HTR-8/SVneo (cell line): ENCODE measurements at regions not wholly inside any gene's neighbourhood (a gene's known extent, or its start where the extent isn't known, plus 50 kb on each side); places are given as distances from the start of the nearest gene placed in this dataset.

Experiments used
- DNase-seq: peaks from one replicate; pipeline ENCODE4 v3.0.0; 2011; ENCODE audit warnings: low spot score, mixed read lengths; ENCODE audit not compliant: insufficient read length
- FAIRE-seq: peaks from 2 replicates; lab custom pipeline; 2011; peaks lifted over from hg19 to GRCh38; lab: Jason Lieb, UNC

- no peak for FAIRE-seq
- DNase-seq, result no peak
Observed at GRCh38 chr13:82758044-82758443, 1124.2 kb downstream of the SLITRK1 start.

DNA sequence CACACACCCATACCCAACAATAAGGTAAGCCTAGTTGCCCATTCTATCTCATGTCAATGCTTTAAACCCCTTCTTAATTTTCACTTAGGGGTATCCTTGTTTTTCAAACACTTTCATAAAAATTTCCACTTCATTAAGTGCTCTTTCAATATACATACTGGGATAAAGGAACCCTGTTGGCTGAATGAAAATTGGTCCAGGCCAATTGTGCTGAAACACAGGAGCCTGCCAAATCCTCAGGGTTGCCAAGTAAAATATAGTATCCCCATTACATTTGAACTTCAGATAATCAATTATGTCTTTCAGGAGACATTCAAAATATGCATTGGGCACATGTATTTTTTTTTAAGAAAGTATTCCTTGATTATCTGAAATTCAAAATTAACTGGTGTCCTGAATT, 1131.1 kb downstream of the SLITRK1 start:
- DNase-seq (no peak), FAIRE-seq (no peak)

DNA sequence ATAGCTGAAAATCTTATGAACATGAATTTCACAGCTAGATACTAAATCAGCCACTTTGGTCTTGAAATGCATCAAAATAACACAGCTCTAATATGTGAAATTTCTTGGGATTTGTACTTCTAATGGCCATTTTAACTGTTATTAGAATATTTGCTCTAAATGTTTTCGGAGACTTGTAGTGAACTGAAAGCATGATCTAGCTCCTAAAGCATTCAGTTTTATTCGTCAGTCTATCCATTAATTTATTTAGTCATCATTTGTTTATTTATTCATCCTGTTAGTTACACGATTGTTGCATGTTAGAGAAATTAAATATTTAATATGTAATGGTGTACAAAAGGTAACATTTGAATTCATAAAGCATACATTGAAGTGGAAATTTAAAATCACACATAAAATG, 1132.7 kb downstream of the SLITRK1 start:
- DNase-seq (no peak), FAIRE-seq (no peak)

GRCh38 chr13:82747958-82748357, 1134.3 kb downstream of the SLITRK1 start:
- DNase-seq, result no peak
- no peak for FAIRE-seq

- FAIRE-seq, result no peak
- DNase-seq, result no peak
Observed at GRCh38 chr13:82747291-82747690, 1135.0 kb downstream of the SLITRK1 start.

DNA sequence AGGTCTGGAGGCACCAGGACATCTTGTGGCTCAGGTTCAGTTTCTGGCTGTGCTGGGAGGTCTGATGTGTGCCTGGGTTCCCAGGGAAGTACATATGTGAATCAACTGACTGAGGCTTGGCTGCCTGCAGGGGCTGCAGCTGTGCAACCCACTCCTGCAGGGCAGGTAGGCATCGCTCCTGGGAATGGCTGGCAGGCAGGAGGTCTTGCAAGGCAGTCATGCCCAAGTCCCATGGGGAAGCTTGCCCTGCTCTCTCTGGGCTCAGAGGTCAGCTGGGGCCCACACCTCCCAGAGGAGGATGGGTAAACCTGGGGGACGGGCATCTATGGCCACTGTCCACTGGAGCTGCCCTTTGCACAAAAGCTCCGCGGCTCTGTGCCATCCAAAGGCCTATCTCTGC, 1141.8 kb downstream of the SLITRK1 start:
- FAIRE-seq (no peak), DNase-seq (no peak)

GRCh38 chr13:82739881-82740280, 1142.4 kb downstream of the SLITRK1 start:
- DNase-seq (no peak), FAIRE-seq (no peak)

DNA sequence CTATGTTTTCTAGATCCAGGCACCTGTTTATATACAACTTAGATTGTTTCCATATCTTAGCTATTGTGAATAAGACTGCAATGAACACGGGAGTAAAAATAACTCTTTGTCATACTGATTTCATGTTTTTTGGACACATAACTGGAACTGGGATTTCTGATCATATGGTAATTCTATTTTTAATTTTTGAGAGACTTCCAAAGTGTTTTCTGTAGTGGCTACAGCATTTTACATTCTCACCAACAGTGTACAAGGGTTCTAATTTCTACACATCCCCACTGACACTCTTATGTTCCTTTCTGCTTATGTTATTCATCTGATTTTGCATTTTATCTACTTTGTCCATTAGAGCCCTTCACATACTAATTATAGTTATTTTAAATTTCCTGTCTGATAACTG, 1152.9 kb downstream of the SLITRK1 start:
- no peak for FAIRE-seq

DNA sequence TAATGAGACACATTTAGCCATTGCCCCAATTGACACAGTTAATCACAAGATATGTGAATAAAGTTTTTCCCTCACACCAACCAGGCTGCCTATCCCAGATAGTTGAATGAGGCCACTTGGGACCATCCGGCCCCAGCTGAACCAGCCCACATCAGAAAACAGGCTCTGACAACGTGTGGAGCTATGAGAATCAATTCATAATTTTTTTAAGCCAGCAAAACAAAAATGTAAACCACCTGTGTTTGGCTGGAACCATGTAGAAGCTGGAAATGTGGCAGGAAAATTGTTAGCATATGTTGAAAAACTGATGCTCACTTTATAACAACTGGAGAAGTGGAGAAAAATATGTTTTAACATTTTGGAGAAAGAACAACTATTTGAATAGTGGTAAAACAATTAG, 1161.3 kb downstream of the SLITRK1 start:
- DNase-seq (no peak), FAIRE-seq (no peak)

More for the DNA sequence above, 1152.9 kb downstream of the SLITRK1 start:
- DNase-seq, result no peak

DNA sequence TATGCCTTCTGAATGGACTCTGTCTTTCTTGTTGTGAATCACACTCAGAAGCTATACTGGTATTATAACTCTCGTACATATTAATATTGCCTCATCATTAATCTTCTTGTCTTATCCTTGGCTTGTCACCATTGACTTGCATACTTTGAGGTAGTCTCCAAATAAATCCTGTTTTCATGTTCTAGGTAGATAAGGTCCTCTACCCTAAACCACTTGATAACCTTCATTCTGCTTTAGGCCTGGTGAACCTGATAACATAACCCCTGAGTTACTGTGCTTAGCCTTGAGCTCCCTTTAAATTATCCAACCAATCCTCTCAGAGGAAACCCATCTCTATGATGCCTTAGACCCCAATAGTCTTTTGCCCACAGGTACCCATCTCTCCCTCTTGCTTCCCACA, 1162.3 kb downstream of the SLITRK1 start:
- FAIRE-seq (no peak), DNase-seq (no peak)

- FAIRE-seq (no peak), DNase-seq (no peak)
Observed at GRCh38 chr13:82717249-82717648, 1165.0 kb downstream of the SLITRK1 start.

- no peak for FAIRE-seq
- DNase-seq, result no peak
Observed at GRCh38 chr13:82713687-82714405, 1168.4 kb downstream of the SLITRK1 start.

- FAIRE-seq (no peak), DNase-seq (no peak)
Observed at GRCh38 chr13:82702513-82702912, 1179.8 kb downstream of the SLITRK1 start.

DNA sequence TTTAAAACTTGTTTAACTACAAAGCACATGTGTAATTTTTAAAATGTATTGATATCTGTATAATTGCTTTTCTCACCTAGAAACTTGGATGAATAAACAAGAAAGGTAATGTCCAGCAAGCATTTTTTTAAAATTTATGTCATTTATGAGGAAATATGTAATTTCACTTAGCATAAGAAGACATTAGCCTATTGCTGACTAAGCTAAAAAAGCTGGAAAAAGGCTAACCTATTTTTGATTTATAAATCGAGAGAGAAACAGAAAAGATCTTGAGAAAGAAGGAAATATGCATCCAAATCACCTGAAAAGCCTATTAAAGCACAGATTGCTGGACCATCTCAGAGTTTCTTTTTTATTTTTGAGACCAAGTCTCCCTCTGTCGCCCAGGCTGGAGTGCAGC, 1181.3 kb downstream of the SLITRK1 start:
- no peak for DNase-seq
- no peak for FAIRE-seq

DNA sequence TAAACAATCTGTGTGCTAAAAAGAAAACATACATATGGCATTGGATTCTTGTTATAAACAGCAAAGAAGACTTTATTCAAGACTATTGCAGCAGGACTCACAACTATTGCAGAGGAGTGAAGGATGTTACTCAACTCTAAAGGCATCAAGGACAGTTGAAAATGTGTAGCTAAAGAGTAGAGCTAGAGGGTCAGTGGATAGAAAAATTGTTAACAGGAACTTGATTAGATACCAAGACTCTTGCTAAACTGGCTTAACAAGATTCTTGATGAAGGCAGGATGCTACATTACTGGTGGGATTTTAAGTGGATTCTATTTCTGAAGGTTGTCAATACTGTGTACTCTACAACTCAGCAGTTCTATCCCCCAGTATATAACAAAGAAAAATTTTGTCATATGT, 1183.3 kb downstream of the SLITRK1 start:
- DNase-seq (no peak), FAIRE-seq (no peak)

- no peak for DNase-seq
- FAIRE-seq, result no peak
Observed at GRCh38 chr13:82698383-82698782, 1183.9 kb downstream of the SLITRK1 start.

DNA sequence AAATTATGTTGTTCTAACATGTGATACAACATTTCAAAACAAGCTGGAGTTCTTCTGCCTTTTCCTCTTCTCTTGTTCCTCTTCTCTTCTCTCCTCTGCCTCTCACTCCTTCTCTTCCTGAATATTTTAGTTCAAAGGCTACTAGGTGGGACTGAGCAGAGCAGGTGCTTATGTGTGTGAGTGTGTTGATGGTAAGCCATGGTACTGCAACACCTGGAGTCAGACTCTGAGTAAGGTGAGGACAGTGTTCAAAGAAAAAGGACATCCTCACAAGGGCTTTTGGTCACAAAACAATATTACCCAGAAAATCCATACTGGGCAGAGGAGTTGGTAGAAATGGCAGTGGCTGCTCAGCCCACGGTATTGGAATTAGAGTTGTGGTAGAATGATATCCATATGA, 1188.7 kb downstream of the SLITRK1 start:
- FAIRE-seq (no peak), DNase-seq (no peak)

DNA sequence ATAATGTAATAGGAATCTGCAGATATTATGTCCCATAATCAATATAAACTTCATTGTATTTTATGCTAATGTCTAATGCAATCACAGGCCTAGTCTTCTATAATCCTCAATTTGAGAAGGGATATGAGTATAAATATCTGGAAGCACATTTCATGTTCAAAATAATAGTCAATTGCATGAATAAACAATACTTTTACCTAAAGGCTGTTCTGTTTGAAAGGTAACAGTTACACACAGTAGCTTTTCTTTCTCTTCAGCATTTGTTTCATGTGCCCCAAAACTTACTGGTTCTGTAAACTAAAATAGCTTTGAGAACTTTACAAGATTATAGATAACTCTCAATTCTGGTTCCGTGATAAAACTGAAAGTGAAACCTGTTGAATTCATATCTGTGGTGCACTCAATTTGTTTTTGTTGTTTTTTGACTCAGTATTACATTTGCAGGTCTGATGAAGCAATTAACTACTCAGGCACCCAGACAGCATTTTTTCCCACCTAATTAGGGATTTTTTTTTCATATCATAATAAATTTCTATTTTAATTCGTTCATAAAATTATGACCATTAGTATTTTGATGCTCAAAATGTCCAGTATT, 1193.8 kb downstream of the SLITRK1 start:
- DNase-seq (no peak), FAIRE-seq (no peak)

DNA sequence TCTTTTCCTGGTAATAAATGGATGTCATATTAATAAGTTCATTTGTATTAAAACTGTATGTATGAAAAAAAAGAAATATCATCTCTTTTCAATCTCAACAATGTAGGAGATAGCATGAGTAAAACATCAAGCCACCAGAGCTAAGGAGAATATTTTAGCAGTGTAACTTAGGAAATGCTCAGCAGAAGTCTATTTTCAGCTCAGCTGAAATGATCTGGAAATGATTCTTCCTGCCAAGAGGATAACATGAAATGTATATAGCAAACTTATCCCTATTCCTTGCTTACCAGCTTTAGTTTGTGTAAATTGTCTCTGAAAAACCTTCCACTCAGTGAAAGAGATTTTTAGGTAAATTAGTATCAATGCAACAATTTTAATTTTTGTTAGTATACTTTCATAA, 1194.4 kb downstream of the SLITRK1 start:
- FAIRE-seq (no peak), DNase-seq (no peak)

DNA sequence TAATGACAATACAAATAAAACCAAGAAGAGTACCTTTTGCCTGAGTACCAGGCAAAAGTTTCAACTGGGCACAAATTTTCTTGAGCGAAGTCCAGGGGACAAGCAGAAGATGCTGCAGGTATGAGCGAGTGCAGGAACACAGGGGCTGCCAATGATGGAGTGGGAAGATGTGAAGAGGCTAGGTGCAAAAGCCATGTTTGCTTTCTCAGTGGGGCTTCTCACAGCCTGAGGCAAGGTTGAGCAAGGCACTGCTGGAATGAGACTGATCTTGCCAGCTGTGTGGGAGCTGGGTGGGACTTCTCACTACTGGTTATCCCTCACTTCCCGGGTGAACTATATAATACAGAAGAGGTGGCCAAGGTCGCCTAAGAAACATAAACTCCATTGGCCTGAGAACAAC, 1200.7 kb downstream of the SLITRK1 start:
- FAIRE-seq (no peak), DNase-seq (no peak)

- DNase-seq, result no peak
- FAIRE-seq, result no peak
Observed at GRCh38 chr13:82678052-82678451, 1204.2 kb downstream of the SLITRK1 start.

GRCh38 chr13:82675024-82675423, 1207.2 kb downstream of the SLITRK1 start:
- no peak for FAIRE-seq

More at GRCh38 chr13:82675024-82675423, 1207.2 kb downstream of the SLITRK1 start:
- no peak for DNase-seq
